H9 (cell line): ENCODE measurements at regions not wholly inside any gene's neighbourhood (a gene's known extent, or its start where the extent isn't known, plus 50 kb on each side); places are given as distances from the start of the nearest gene placed in this dataset.
A peak's percentile ranks its signal among the peaks of the same experiment; 100 is the strongest.

Experiments
- DNase-seq: peaks from one replicate; pipeline ENCODE4 v3.0.0-alpha.2; 2017
- H2AFZ ChIP-seq: one replicate; pipeline ENCODE4 v1.6.1; 2013; ENCODE audit warnings: mild to moderate bottlenecking, low read length, control low read depth, moderate library complexity
- H2AK5ac ChIP-seq: 2 replicates; pipeline ENCODE4 v1.6.1; 2013; ENCODE audit warnings: low read length, control low read depth, mixed read lengths; ENCODE audit not compliant: insufficient read length
- H2BK120ac ChIP-seq: one replicate; pipeline ENCODE4 v1.6.1; 2013; ENCODE audit warnings: low read depth, mild to moderate bottlenecking, low read length, control low read depth, inconsistent platforms; ENCODE audit not compliant: poor library complexity, severe bottlenecking
- H2BK12ac ChIP-seq: 2 replicates; pipeline ENCODE4 v1.6.1; 2013; ENCODE audit warnings: low read length, control low read depth, mixed read lengths, low read depth; ENCODE audit not compliant: insufficient read length
- H2BK15ac ChIP-seq: 2 replicates; pipeline ENCODE4 v1.6.1; 2013; ENCODE audit warnings: low read depth, low read length, control low read depth
- H2BK20ac ChIP-seq: one replicate; pipeline ENCODE4 v1.6.1; 2013; ENCODE audit warnings: low read depth, mild to moderate bottlenecking, low read length, control low read depth, inconsistent platforms; ENCODE audit not compliant: poor library complexity, severe bottlenecking
- H2BK5ac ChIP-seq: 2 replicates; pipeline ENCODE4 v1.6.1; 2013; ENCODE audit warnings: low read length, control low read depth, mixed read lengths; ENCODE audit not compliant: insufficient read length
- H3K14ac ChIP-seq: 2 replicates; pipeline ENCODE4 v1.6.1; 2013; ENCODE audit warnings: low read length, control low read depth; ENCODE audit not compliant: insufficient read depth
- H3K18ac ChIP-seq: 2 replicates; pipeline ENCODE4 v1.6.1; 2013; ENCODE audit warnings: low read depth, mild to moderate bottlenecking, mixed read lengths, low read length, control low read depth; ENCODE audit not compliant: insufficient read length
- H3K23ac ChIP-seq: 2 replicates; pipeline ENCODE4 v1.6.1; 2013; ENCODE audit warnings: low read length, control low read depth, mixed read lengths, low read depth; ENCODE audit not compliant: insufficient read length
- H3K23me2 ChIP-seq: 2 replicates; pipeline ENCODE4 v1.6.1; 2013; ENCODE audit warnings: low read depth, mild to moderate bottlenecking, mixed read lengths, low read length, control low read depth; ENCODE audit not compliant: insufficient read length, poor library complexity, severe bottlenecking
- H3K27ac ChIP-seq: 2 replicates; pipeline ENCODE4 v1.5.1; 2013; ENCODE audit warnings: low read length, control low read depth, mixed read lengths, low read depth; ENCODE audit not compliant: insufficient read length
- H3K27me3 ChIP-seq: 2 replicates; pipeline ENCODE4 v1.6.1; 2013; ENCODE audit warnings: low read length, control low read depth, inconsistent platforms; ENCODE audit not compliant: insufficient read depth
- H3K4ac ChIP-seq: 2 replicates; pipeline ENCODE4 v1.6.1; 2013; ENCODE audit warnings: low read depth, mild to moderate bottlenecking, control low read depth, inconsistent platforms, low read length, moderate library complexity
- H3K4me1 ChIP-seq: 2 replicates; pipeline ENCODE4 v1.6.1; 2013; ENCODE audit warnings: low read length, control low read depth, inconsistent platforms; ENCODE audit not compliant: insufficient read depth
- H3K4me2 ChIP-seq: 2 replicates; pipeline ENCODE4 v1.6.1; 2013; ENCODE audit warnings: low read length, control low read depth, mixed read lengths; ENCODE audit not compliant: insufficient read length, insufficient read depth
- H3K56ac ChIP-seq: 2 replicates; pipeline ENCODE4 v1.6.1; 2013; ENCODE audit warnings: low read depth, mild to moderate bottlenecking, mixed read lengths, low read length, control low read depth; ENCODE audit not compliant: insufficient read length
- H3K79me1 ChIP-seq: 2 replicates; pipeline ENCODE4 v1.6.1; 2013; ENCODE audit warnings: low read depth, mild to moderate bottlenecking, moderate library complexity, low read length, control low read depth, inconsistent platforms; ENCODE audit not compliant: insufficient read depth, poor library complexity, severe bottlenecking
- H3K79me2 ChIP-seq: 2 replicates; pipeline ENCODE4 v1.6.1; 2013; ENCODE audit warnings: low read length, control low read depth, inconsistent platforms; ENCODE audit not compliant: insufficient read depth
- H3K9ac ChIP-seq: 2 replicates; pipeline ENCODE4 v1.6.1; 2013; ENCODE audit warnings: low read length, control low read depth, mixed read lengths; ENCODE audit not compliant: insufficient read length; ENCODE audit errors: extremely low read depth
- H3K9me3 ChIP-seq: one replicate; pipeline ENCODE4 v1.6.1; 2013; ENCODE audit warnings: low read depth, low read length, inconsistent platforms; ENCODE audit not compliant: control insufficient read depth
- H3T11ph ChIP-seq: one replicate; pipeline ENCODE4 v1.6.1; 2013; ENCODE audit warnings: mild to moderate bottlenecking, low read length, control low read depth, inconsistent platforms
- H4K20me1 ChIP-seq: one replicate; pipeline ENCODE4 v1.6.1; 2013; ENCODE audit not compliant: control insufficient read depth, insufficient read length, insufficient read depth
- H4K5ac ChIP-seq: 2 replicates; pipeline ENCODE4 v1.6.1; 2013; ENCODE audit warnings: low read depth, mild to moderate bottlenecking, mixed read lengths, low read length, control low read depth; ENCODE audit not compliant: insufficient read length
- H4K8ac ChIP-seq: replicated peaks from 2 replicates; pipeline ENCODE4 v1.6.1; 2013; ENCODE audit warnings: low read length, control low read depth, mixed read lengths, low read depth; ENCODE audit not compliant: insufficient read length
- H4K91ac ChIP-seq: 2 replicates; pipeline ENCODE4 v1.6.1; 2013; ENCODE audit warnings: low read depth, mild to moderate bottlenecking, moderate library complexity, mixed read lengths, low read length, control low read depth; ENCODE audit not compliant: insufficient read length
- H3K27ac Mint-ChIP-seq, 3 experiments: 2 replicates in 2 of 3; 3 replicates in 1 of 3; pipeline ENCODE4 v1.8.0; 2020 to 2021; ENCODE audit warnings: mixed read lengths in 3 of 3, mild to moderate bottlenecking in 1 of 3, moderate library complexity in 1 of 3
- H3K27me3 Mint-ChIP-seq: 2 replicates; pipeline ENCODE4 v1.8.0; 2021; ENCODE audit warnings: low read depth, mild to moderate bottlenecking, moderate library complexity, mixed read lengths
- H3K36me3 Mint-ChIP-seq, 3 experiments: 2 replicates in 2 of 3; 3 replicates in 1 of 3; pipeline ENCODE4 v1.8.0; 2020 to 2021; ENCODE audit warnings: low read depth in 3 of 3, mixed read lengths in 3 of 3; ENCODE audit not compliant: insufficient read depth in 1 of 3
- H3K4me1 Mint-ChIP-seq, 2 experiments: 2 replicates each; pipeline ENCODE4 v1.8.0; 2020; ENCODE audit warnings: mixed read lengths in 2 of 2
- H3K4me3 Mint-ChIP-seq, 2 experiments: 2 replicates in 1 of 2; 3 replicates in 1 of 2; pipeline ENCODE4 v1.8.0; 2020 to 2021; ENCODE audit warnings: mild to moderate bottlenecking in 2 of 2, mixed read lengths in 2 of 2, moderate library complexity in 1 of 2
- H3K9me3 Mint-ChIP-seq, 2 experiments: 2 replicates in 1 of 2; 3 replicates in 1 of 2; pipeline ENCODE4 v1.8.0; 2020; ENCODE audit warnings: mild to moderate bottlenecking in 2 of 2, mixed read lengths in 2 of 2, moderate library complexity in 1 of 2
- CTCF ChIP-seq: fragments of 200-600 bp; sonication (generic); conservative IDR thresholded peaks from 3 replicates; pipeline ENCODE4 v1.8.0; 2021; ENCODE audit warnings: antibody characterized with exemption, mild to moderate bottlenecking
- WGBS: extraction: QIAGEN DNeasy Blood & Tissue Kit; methylation state at CpG from one replicate; pipeline ENCODE4 v1.1.7; 2013; ENCODE audit warnings: missing lambda C conversion rate, low lambda C conversion rate, mixed read lengths; ENCODE audit not compliant: insufficient read length; ENCODE audit errors: extremely low coverage; 5-methylcytosine and 5-hydroxymethylcytosine counted together

- peaks cover 2 to 5% of the 10 kb centered on the region in 2 experiments; a peak in 4 of 5 replicates for H3K9me3 Mint-ChIP-seq
- Histone ChIP-seq H4K5ac (no peak overlapping the region), H2BK120ac (no peak overlapping the region), H3K23me2 (no peaks in the 10 kb centered on the region), H3K4me2 (no peak overlapping the region), H3K79me2 (no peaks in the 10 kb centered on the region), H3K14ac (no peak overlapping the region), H2BK20ac (no peak overlapping the region), H2BK5ac (no peak overlapping the region), H4K20me1 (no peaks in the 10 kb centered on the region), H3K27ac (no peak overlapping the region), H2AK5ac (no peak overlapping the region), H3T11ph (no peak overlapping the region), H3K27me3 (no peaks in the 10 kb centered on the region), H3K9ac (no peak overlapping the region), H4K91ac (no peak overlapping the region), H4K8ac (no peak overlapping the region), H3K18ac (no peak overlapping the region), H2BK15ac (no peak overlapping the region), H3K79me1 (no peaks in the 10 kb centered on the region), H3K4ac (no peak overlapping the region), H3K4me1 (peaks cover 4% of the 10 kb centered on the region; the same call in 1 of the 2 replicates), H3K56ac (no peak overlapping the region), H3K23ac (no peak overlapping the region), H2AFZ (peak overlapping the region; percentile 67), H2BK12ac (no peak overlapping the region), H3K9me3 (no peaks in the 10 kb centered on the region)
- no peak overlapping the region for H3K27ac Mint-ChIP-seq
- H3K36me3 Mint-ChIP-seq: peaks cover 2 to 4% (median 2%) of the 10 kb centered on the region in 3 experiments; a peak in 6 of 7 replicates
- peak; percentile 55 for DNase-seq
- peak; percentile 59 for TF ChIP-seq CTCF
- no peaks in the 10 kb centered on the region for H3K27me3 Mint-ChIP-seq
- no peak overlapping the region for H3K4me3 Mint-ChIP-seq
- no CpG with 5 or more reads among the region's 5 CpGs for WGBS
- H3K4me1 Mint-ChIP-seq: peaks cover 11 to 14% of the 10 kb centered on the region in 2 experiments
These were observed 64.3 kb upstream of the CCDC6 start for GRCh38 chr10:59970396-59971368.
